HCT116 (cell line): ENCODE measurements at regions not wholly inside any gene's neighbourhood (a gene's known extent, or its start where the extent isn't known, plus 50 kb on each side); places are given as distances from the start of the nearest gene placed in this dataset.

ENCODE experiments used
- ATAC-seq: fragments of 200-7000 bp; cut with Tn5 transposase; 2 replicates; pipeline ENCODE4 v1.9.1; 2020; ENCODE audit warnings: mild to moderate bottlenecking, moderate library complexity
- BruUV-seq: library from RNA; stranded (reverse); fragments of 400-500 nt; replicated peaks from 2 replicates; lab custom pipeline; 2021; lab: Mats Ljungman, UMichigan
- CTCF ChIA-PET: fragments of 300-600 bp; sonication (Branson Sonifier 250); formaldehyde crosslinking; loops from one replicate; lab custom pipeline; 2021; ENCODE audit warnings: antibody characterized with exemption; lab: Charles Lee
- POLR2A ChIA-PET: fragments of 300-600, 350-600 bp; sonication (Branson Sonifier 250); formaldehyde crosslinking; loops from one replicate; lab custom pipeline; 2021; ENCODE audit warnings: antibody characterized with exemption; lab: Charles Lee
- RAD21 ChIA-PET, 2 experiments: fragments of 300-600 bp; sonication (Branson Sonifier 250); formaldehyde crosslinking; loops; one replicate each; lab custom pipeline; 2023; ENCODE audit warnings: low total read pairs in 2 of 2; ENCODE audit not compliant: uncharacterized antibody in 2 of 2, unreplicated experiment in 2 of 2, low non-redundant PET in 1 of 2; lab: Charles Lee
- DNase-seq: peaks from one replicate; pipeline ENCODE4 v3.0.0-alpha.2; 2010; ENCODE audit warnings: low read depth, low spot score
- H2AFZ ChIP-seq: fragments of 200-600 bp; shearing (Covaris generic), sonication (generic); 2 replicates; pipeline ENCODE4 v1.6.1; 2017; ENCODE audit warnings: low read depth, mixed run types, mixed read lengths, antibody characterized with exemption, low read length; ENCODE audit not compliant: poor library complexity, severe bottlenecking
- H3K27ac ChIP-seq: 2 replicates; pipeline ENCODE4 v1.5.1; 2012; ENCODE audit warnings: low read depth, low read length
- H3K27me3 ChIP-seq: fragments of 200-600 bp; sonication (generic); 2 replicates; pipeline ENCODE4 v1.6.1; 2016; ENCODE audit warnings: mixed run types, low read length, mixed read lengths; ENCODE audit not compliant: insufficient read depth
- H3K36me3 ChIP-seq, 2 experiments: fragments of 200-500 bp in 1 of 2; fragments of 200-600 bp in 1 of 2; sonication (Bioruptor generic) in 1 of 2; sonication (generic) in 1 of 2; 2 replicates each; pipeline versions ENCODE4 v1.5.1 to v1.6.1; 2014 to 2016; ENCODE audit warnings: low read length in 2 of 2, inconsistent platforms in 1 of 2, mixed read lengths in 1 of 2, mixed run types in 1 of 2; ENCODE audit not compliant: insufficient read depth in 2 of 2, control insufficient read depth in 1 of 2
- H3K4me1 ChIP-seq, 2 experiments: fragments of 200-600 bp in 1 of 2; sonication (generic) in 1 of 2; 2 replicates each; pipeline versions ENCODE4 v1.5.1 to v1.6.1; 2012 to 2017; ENCODE audit warnings: low read length in 2 of 2, inconsistent platforms in 1 of 2, mild to moderate bottlenecking in 1 of 2, mixed read lengths in 1 of 2, mixed run types in 1 of 2, moderate library complexity in 1 of 2; ENCODE audit not compliant: insufficient read depth in 2 of 2, control insufficient read depth in 1 of 2
- H3K4me2 ChIP-seq: fragments of 200-600 bp; sonication (generic); 2 replicates; pipeline ENCODE4 v1.6.1; 2017; ENCODE audit warnings: mixed run types, low read length, mixed read lengths
- H3K4me3 ChIP-seq, 2 experiments: fragments of 200-600 bp in 1 of 2; sonication (generic) in 1 of 2; replicated peaks in 1 of 2; 2 replicates each; pipeline ENCODE4 v1.5.1; 2011 to 2016; ENCODE audit warnings: low read length in 2 of 2, control low read depth in 1 of 2, low read depth in 1 of 2, mild to moderate bottlenecking in 1 of 2, mixed read lengths in 1 of 2, mixed run types in 1 of 2
- H3K79me2 ChIP-seq: fragments of 200-600 bp; sonication (generic); 2 replicates; pipeline ENCODE4 v1.6.1; 2017; ENCODE audit warnings: mild to moderate bottlenecking, mixed run types, low read length, moderate library complexity, mixed read lengths; ENCODE audit not compliant: insufficient read depth
- H3K9ac ChIP-seq: fragments of 200-600 bp; sonication (generic); 2 replicates; pipeline ENCODE4 v1.6.1; 2016; ENCODE audit warnings: low read length, mixed read lengths
- H3K9me2 ChIP-seq: fragments of 200-600 bp; sonication (generic), shearing (Covaris generic); 2 replicates; pipeline ENCODE4 v1.6.1; 2017; ENCODE audit warnings: mixed run types, mild to moderate bottlenecking, moderate library complexity; ENCODE audit not compliant: insufficient read depth
- H3K9me3 ChIP-seq, 2 experiments: fragments of 200-500 bp in 1 of 2; fragments of 200-600 bp in 1 of 2; sonication (Bioruptor generic) in 1 of 2; sonication (generic) in 1 of 2; 2 replicates each; pipeline ENCODE4 v1.6.1; 2014 to 2017; ENCODE audit warnings: low read length in 2 of 2, mixed read lengths in 2 of 2, inconsistent platforms in 1 of 2, low read depth in 1 of 2, mild to moderate bottlenecking in 1 of 2, mixed run types in 1 of 2, moderate library complexity in 1 of 2; ENCODE audit not compliant: control insufficient read depth in 1 of 2, insufficient read depth in 1 of 2
- H4K20me1 ChIP-seq: fragments of 200-600 bp; sonication (generic), shearing (Covaris generic); 2 replicates; pipeline ENCODE4 v1.6.1; 2017; ENCODE audit warnings: mixed run types, mild to moderate bottlenecking, moderate library complexity; ENCODE audit not compliant: insufficient read depth
- CEBPB ChIP-seq: IDR thresholded peaks from 2 replicates; pipeline ENCODE4 v1.6.1; 2012; ENCODE audit warnings: low read depth
- CTCF ChIP-seq, 3 experiments: fragments of 200-600 bp in 1 of 3; sonication (generic) in 1 of 3; IDR thresholded peaks in 2 of 3; conservative IDR thresholded peaks in 1 of 3; 2 replicates each; pipeline ENCODE4 v1.5.1; 2012 to 2017; ENCODE audit warnings: low read depth in 2 of 3, low read length in 2 of 3, antibody characterized with exemption in 1 of 3, borderline replicate concordance in 1 of 3, control low read depth in 1 of 3, mild to moderate bottlenecking in 1 of 3, mixed read lengths in 1 of 3, mixed run types in 1 of 3, moderate library complexity in 1 of 3; ENCODE audit not compliant: insufficient read depth in 1 of 3
- EZH2phosphoT487 ChIP-seq: fragments of 200-600 bp; IDR thresholded peaks from 2 replicates; pipeline ENCODE4 v1.6.1; 2018; ENCODE audit warnings: antibody characterized with exemption, borderline replicate concordance
- FOSL1 ChIP-seq: IDR thresholded peaks from 2 replicates; pipeline ENCODE4 v1.6.1; 2012; ENCODE audit warnings: low read depth
- RAD21 ChIP-seq: IDR thresholded peaks from 2 replicates; pipeline ENCODE4 v1.6.1; 2012; ENCODE audit warnings: low read depth, mild to moderate bottlenecking
- SRF ChIP-seq: IDR thresholded peaks from 2 replicates; pipeline ENCODE4 v1.6.1; 2012; ENCODE audit warnings: low read depth
- ZNF274 ChIP-seq: fragments of 200-500 bp; sonication (Bioruptor generic); IDR thresholded peaks from 2 replicates; pipeline ENCODE4 v1.6.1; 2014; ENCODE audit warnings: mild to moderate bottlenecking, low read depth, low read length, inconsistent platforms
- intact Hi-C: fragments of 100-400 bp; cut with micrococcal nuclease; formaldehyde crosslinking; loops from 2 replicates; pipeline ENCODE4 v1.10.0; 2022

DNA sequence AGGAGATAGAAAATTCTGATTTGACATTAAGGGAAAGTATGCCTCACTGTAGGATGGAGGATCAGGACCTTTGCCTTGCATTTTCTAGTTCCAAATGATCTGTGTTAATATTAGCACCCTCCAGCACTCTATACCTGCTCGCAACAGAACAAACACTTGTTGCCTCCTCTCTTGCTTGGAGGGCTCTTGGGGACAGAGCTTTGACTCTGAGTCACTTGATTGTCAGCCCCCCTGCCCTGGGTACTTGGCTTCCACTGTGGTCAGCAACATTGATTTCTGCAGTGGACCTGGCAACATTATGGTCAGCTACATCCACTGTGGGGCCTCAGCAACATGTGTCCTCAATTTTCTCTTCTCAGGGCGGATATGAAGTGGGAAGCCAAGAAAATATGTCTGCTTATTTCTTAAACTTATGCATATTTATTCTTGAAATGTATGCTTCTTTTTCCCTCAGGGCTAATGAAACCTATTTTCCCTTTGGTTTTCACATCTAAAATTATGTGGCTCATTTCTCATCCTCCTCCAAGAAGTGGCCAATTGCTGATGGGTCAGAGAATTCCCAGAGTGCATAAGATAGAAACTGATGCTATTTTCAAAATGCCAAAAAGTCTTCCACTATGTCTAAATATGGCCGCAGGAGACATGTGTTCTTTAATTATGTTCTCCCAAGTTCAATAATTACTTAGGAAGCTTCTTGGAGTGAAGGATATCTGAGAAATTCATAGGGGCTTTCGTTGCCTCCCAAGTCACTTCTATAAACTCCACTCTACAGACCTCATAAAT is 94.6 kb upstream of the SMIM36 start (continued):
- no peak for TF ChIP-seq EZH2phosphoT487

- intact Hi-C loops, result loop anchor here (1.0 kb wide), 2 partner anchors 76 to 168 kb away; no protein-coding TSS in a partner anchor
- no peaks in the 10 kb centered on the region for H3K9me2 ChIP-seq
- RAD21 ChIA-PET, result interaction anchor here (0.8 to 1.3 kb wide), 4 partner anchors 34 to 168 kb away, joined by 3 to 4 read pairs (median 3); no protein-coding TSS in a partner anchor
- no TSS peak for BruUV-seq
- ATAC-seq (peak; percentile 83), DNase-seq (peak; percentile 41)
- no peak overlapping the region for H3K4me2 ChIP-seq
- no peak overlapping the region for H2AFZ ChIP-seq
- H3K27me3 ChIP-seq, result peaks cover 17% of the 10 kb centered on the region
- H3K4me1 ChIP-seq, result no peaks in the 10 kb centered on the region
- CTCF ChIA-PET, result interaction anchor here (0.8 to 3.9 kb wide), 22 partner anchors 10 to 169 kb away, joined by 3 to 52 read pairs (median 6); partner anchors contain the start of gene PCTP
- H3K9me3 ChIP-seq, result peaks cover 14 to 15% of the 10 kb centered on the region in 2 experiments; a peak in 3 of 4 replicates
- no peak overlapping the region for H3K9ac ChIP-seq
- no peak overlapping the region for H3K27ac ChIP-seq
- no peak overlapping the region for H3K4me3 ChIP-seq
- H4K20me1 ChIP-seq, result no peaks in the 10 kb centered on the region
- TF ChIP-seq ZNF274 (no peak), CTCF (IDR thresholded peaks at IDR 0.05 in 2 of 3, conservative IDR thresholded peaks at IDR 0.05 in 1 of 3; ENCODE audit: borderline replicate concordance in 1 of 3, insufficient read depth in 1 of 3, low read depth in 2 of 3, low read length in 2 of 3) (peak; percentile 71 to 80 (median 78); a peak in 5 of 6 replicates), CEBPB (no peak), FOSL1 (no peak), SRF (no peak), RAD21 (peak; percentile 67)
- no peaks in the 10 kb centered on the region for H3K79me2 ChIP-seq
- POLR2A ChIA-PET, result no interaction called here
- H3K36me3 ChIP-seq, result no peaks in the 10 kb centered on the region
These were observed 90.7 kb upstream of the SMIM36 start for GRCh38 chr17:55601874-55602364.
